ENCODE measurements at regions not wholly inside any gene's neighbourhood (a gene's known extent, or its start where the extent isn't known, plus 50 kb on each side); places are given as distances from the start of the nearest gene placed in this dataset.

GRCh38 chr11:70918242-70918641, 334.1 kb downstream of the SHANK2 start:
- TF ChIP-seq POLR2A (IDR thresholded peaks at IDR 0.05) = no peak
- TF ChIP-seq CTCF (IDR thresholded peaks at IDR 0.05) = no peak
- no peak for TF ChIP-seq EP300 (IDR thresholded peaks at IDR 0.05)
